Anterior cingulate cortex (tissue), 58 donors: ENCODE measurements at regions not wholly inside any gene's neighbourhood (a gene's known extent, or its start where the extent isn't known, plus 50 kb on each side); places are given as distances from the start of the nearest gene placed in this dataset.

Source experiments
- DNase-seq, 58 donors: peaks; one replicate each; lab custom pipeline; 2025; lab: John Stamatoyannopoulos, UW

GRCh38 chr3:10695595-10696285, 120.3 kb upstream of the SLC6A11 start:
- DNase-seq = peak in 20 of 58 donors; percentile 12 to 75 (median 41)

DNA sequence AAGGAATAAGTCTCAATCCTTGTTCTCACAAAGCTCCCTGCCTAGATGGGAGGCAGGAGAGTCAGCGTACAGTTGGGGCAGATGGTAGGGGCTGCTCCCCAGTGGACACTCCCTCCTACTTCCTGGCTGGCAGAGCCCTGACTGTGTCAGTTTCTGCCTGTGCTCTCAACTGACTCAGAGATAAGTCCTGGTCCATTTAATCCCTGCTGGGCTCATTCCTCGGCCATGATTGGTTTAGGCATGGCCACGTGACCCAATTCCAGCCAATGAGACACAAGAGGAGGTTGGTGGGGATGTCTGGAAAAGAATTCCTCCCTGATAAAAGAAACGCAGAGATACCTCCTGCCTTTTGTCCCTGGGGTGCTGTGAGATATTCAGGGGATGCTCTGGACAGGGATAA, 118.1 kb upstream of the SLC6A11 start:
- DNase-seq = no peak

GRCh38 chr3:10700821-10701220, 115.2 kb upstream of the SLC6A11 start:
- no peak for DNase-seq

GRCh38 chr3:10702961-10703740, 112.9 kb upstream of the SLC6A11 start:
- peak in 34 of 58 donors; percentile 7 to 88 (median 44) for DNase-seq

DNA sequence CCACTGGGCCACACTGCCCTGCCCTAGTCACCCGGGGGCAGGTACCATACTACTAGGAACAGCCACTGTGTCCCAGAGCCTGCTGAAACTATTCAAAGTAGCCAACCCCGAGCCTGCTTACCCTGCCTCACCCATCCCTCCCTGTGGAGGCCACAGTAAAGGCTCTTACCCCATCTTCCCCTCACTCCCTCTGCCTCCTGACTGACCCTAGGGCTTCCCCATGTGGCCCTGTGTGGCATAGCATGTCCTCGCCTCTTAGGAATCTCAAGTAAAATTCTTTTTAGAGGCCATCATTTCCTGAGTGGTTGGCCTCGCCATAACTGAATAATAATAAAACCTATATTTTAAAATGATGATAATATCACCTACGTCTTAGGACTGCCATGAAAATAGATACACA, 112.2 kb upstream of the SLC6A11 start:
- no peak for DNase-seq

GRCh38 chr3:10706156-10706739, 109.8 kb upstream of the SLC6A11 start:
- peak in 11 of 58 donors; percentile 11 to 45 (median 20) for DNase-seq

DNA sequence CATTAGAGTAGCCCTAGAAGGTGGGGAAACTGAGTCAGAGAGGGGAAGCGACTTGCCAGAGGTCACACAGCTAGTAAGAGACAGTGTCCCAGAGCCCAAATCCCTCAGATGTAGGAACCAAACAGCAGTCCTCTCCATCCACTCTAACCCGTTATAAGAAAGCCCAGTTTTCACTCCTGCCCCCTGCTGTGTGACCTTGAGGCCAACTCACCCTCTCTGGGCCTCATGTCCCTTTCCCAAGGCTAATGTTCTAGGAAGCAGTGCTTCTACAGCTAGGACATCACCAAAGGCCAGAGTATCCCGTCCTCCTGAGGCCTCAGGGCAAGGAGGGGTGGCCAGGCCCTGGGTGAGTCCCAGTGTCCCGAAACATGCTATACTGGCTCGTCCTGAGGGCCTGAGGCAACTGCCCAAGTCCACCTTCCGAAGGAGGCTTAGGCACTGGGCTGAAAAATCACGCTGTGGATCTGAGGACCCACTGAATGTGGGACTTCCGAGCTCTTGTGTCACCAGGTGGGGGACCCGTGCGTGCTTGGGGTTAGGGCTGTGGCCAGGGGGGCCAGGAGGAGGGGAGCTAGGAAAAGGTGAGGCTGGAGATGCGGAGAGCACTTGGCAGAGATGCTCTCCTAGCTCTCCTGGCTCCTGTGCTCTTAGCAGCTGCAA, 109.2 kb upstream of the SLC6A11 start:
- no peak for DNase-seq

DNA sequence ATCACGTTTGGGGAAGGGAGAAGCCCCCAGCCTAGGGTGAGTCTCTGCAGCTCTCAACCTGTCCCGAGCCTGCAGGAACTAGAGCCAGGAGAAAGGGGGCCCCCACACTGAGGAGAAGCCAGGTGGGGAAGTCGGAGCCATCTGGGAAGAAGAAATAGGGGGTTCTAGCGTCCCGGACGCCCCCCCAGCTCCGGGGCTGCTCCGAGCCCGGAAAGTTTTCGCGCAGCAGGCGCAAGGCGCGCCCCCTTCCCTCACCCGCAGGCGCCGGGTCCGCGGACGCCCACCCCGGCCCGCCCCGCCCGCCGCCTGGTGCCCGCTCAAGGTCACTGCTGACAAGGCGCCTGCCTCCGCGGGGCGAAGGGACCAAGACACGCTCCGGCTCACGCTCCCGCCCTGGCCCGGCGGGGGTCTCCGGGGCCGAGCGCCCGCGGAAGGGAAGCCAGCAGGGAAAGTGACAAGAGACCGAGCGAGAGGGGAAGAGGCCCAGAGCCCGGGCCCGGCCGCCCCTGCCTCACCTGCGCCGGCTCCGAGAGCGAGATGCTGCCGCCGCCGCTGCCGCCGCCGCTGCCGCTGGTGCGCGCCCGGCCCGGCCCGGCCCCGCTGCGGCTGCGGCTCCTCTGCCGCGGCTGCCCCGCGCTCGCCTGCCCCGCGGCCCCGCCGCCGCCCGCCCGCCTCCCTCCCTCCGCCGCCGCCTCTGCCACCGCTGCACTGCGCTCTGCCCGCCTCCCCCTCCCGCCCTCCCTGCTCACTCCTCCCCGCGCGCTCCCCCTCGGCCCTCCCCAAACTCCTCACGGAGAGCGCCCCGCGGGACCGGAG, 108.4 kb upstream of the SLC6A11 start:
- DNase-seq = peak in 10 of 58 donors; percentile 25 to 52 (median 38)

DNA sequence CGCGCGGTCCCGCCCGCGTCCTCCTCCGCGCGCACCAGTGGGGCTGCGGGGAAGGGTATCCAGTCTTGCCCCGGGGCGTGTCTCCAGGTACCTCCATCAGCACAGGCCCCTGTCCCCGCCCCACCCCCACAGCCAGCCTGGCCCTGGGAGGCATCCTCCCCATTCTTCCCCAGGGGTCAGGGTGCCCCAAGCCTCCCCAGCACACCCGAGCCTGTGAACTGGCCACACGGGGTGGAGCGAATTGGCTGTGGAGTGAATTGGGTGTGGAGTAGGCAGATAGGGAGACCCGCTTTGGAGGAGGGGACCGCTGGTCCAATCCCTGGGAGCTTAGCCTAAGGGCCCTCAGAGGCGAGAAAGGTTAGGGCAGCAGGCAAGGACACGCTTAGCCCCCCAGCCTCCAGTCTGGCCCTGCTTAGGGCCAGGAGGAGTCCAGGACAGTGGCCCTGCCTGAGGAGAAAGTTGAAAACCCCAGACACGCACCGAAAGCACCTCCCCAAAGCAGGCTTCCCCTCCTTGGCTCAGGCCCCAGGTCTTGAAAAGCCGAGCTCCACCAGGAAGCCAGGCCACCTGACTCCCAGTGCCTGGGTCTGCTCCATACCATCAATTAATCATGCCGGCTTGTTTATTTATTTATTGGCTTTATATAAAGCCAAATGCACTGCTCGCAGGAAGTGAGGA, 107.7 kb upstream of the SLC6A11 start:
- peak in 4 of 58 donors; percentile 19 to 50 (median 35) for DNase-seq

GRCh38 chr3:10709110-10709781, 106.8 kb upstream of the SLC6A11 start:
- DNase-seq = peak in 2 of 58 donors; percentile 19 to 21

- DNase-seq = no peak
Observed at GRCh38 chr3:10712121-10712520, 103.9 kb upstream of the SLC6A11 start.

DNA sequence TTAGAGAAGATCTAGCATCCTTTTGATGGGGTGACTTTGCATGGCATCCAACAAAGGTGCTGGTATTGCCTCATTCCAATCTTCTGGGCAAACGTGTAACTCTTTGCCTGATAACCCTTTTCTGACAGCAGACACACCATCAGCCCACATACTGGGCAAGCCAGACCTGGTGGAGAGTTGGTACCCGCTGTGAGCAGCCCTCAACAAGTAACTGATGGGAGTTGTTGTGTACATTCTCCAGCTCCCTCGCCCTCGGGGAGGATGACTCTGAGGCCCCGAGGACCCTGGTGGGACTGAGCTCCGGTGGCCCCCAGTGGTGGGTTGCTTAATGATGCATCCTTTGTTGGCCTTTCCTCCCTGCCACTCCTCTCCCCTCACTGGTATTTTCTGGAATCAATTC, 102.4 kb upstream of the SLC6A11 start:
- no peak for DNase-seq

DNA sequence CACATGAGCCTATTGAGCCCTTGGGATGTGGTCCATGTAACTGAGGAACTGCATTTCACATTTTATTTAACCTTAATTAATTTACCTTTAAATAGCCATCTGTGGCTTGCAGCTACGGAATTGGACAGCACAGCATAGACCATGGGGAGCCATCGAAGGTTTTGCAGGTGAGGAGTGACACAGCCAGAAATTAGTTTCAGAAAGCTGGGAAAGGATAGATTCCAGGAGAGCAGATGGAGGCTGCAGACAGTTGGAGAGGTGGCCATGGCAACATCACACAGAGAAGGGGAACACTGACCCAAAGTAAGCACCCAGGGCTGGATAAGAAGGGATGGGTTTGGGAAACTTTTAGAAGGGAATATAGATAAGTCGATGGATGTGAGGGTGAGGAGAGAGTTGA, 100.1 kb upstream of the SLC6A11 start:
- no peak for DNase-seq

GRCh38 chr3:10716964-10717363, 99.1 kb upstream of the SLC6A11 start:
- DNase-seq = no peak

GRCh38 chr3:10717756-10718155, 98.3 kb upstream of the SLC6A11 start:
- DNase-seq = no peak

GRCh38 chr3:10721101-10721500, 94.9 kb upstream of the SLC6A11 start:
- no peak for DNase-seq

GRCh38 chr3:10722911-10723310, 93.1 kb upstream of the SLC6A11 start:
- peak in 7 of 58 donors; percentile 16 to 46 (median 26) for DNase-seq

DNA sequence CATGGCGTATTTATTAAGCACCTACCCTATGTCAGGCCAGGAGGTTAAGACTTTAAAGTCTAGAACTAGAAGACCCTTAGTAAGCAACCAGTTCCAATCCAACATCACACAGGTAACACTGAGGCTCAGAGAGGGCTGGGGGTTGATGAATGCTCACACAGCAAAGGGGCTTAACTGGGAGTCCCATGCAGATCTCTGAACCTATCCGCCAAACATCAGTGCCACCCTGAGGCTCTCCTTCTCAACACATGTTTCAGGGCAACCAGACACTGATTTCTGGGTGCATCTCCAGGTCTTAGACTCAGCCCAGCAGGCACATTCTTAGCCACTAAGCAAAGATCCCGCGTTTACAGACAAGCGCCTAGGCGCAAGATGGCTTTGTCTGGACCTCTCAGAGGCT, 92.0 kb upstream of the SLC6A11 start:
- DNase-seq = no peak

GRCh38 chr3:10725067-10725466, 91.0 kb upstream of the SLC6A11 start:
- DNase-seq = no peak
